Kidney epithelial cell (primary cell): ENCODE measurements at regions not wholly inside any gene's neighbourhood (a gene's known extent, or its start where the extent isn't known, plus 50 kb on each side); places are given as distances from the start of the nearest gene placed in this dataset.

ENCODE experiments used
- DNase-seq: peaks from one replicate; pipeline ENCODE4 v3.0.0-alpha.2; 2010; ENCODE audit warnings: low read depth
- H3K27me3 ChIP-seq: 2 replicates; pipeline ENCODE4 v1.6.0; 2011; ENCODE audit warnings: low read length; ENCODE audit not compliant: control insufficient read depth, insufficient read depth
- H3K36me3 ChIP-seq: 2 replicates; pipeline ENCODE4 v1.5.1; 2011; ENCODE audit warnings: low read length; ENCODE audit not compliant: control insufficient read depth, insufficient read depth
- H3K4me3 ChIP-seq: 2 replicates; pipeline ENCODE4 v1.5.1; 2011; ENCODE audit warnings: low read depth, mild to moderate bottlenecking, control low read depth, low read length
- TF ChIP-seq, protein P1 (sequence below): IDR thresholded peaks from 2 replicates; pipeline ENCODE4 v1.5.1; 2011; ENCODE audit warnings: mild to moderate bottlenecking, moderate library complexity, low read length, control low read depth, inconsistent platforms; ENCODE audit not compliant: insufficient read depth, poor library complexity, severe bottlenecking

DNA sequence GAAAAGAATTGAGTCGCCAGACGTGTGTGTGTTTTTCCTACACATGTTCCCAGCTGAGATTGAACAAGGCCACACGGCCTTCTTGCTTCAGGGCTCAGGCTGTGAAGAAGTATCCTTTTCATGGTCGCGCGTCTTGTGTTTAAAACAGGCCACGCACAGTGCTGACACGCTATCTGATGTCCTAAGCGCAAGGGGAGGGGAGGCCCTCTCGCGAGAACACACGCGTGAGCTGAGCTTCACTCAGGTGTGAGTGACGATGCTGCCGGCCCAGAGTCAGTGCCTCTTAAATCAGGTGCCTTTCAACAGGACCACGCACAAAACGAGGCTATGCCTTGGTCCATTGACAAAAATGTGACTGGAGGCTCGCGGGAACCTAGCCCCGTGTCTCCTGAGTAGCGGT, 103.7 kb downstream of the TEX29 start:
- DNase-seq, result no peak
- TF ChIP-seq, protein P1, sequence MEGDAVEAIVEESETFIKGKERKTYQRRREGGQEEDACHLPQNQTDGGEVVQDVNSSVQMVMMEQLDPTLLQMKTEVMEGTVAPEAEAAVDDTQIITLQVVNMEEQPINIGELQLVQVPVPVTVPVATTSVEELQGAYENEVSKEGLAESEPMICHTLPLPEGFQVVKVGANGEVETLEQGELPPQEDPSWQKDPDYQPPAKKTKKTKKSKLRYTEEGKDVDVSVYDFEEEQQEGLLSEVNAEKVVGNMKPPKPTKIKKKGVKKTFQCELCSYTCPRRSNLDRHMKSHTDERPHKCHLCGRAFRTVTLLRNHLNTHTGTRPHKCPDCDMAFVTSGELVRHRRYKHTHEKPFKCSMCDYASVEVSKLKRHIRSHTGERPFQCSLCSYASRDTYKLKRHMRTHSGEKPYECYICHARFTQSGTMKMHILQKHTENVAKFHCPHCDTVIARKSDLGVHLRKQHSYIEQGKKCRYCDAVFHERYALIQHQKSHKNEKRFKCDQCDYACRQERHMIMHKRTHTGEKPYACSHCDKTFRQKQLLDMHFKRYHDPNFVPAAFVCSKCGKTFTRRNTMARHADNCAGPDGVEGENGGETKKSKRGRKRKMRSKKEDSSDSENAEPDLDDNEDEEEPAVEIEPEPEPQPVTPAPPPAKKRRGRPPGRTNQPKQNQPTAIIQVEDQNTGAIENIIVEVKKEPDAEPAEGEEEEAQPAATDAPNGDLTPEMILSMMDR, result no peak

GRCh38 chr13:111425326-111425725, 104.9 kb downstream of the TEX29 start:
- H3K36me3 ChIP-seq, result no peaks in the 10 kb centered on the region
- H3K4me3 ChIP-seq, result no peak overlapping the region
- no peak for DNase-seq
- H3K27me3 ChIP-seq, result no peaks in the 10 kb centered on the region
- TF ChIP-seq, protein P1, result no peak

More for the DNA sequence above, 103.7 kb downstream of the TEX29 start:
- no peak overlapping the region for H3K4me3 ChIP-seq
- H3K36me3 ChIP-seq, result no peaks in the 10 kb centered on the region
- H3K27me3 ChIP-seq, result no peaks in the 10 kb centered on the region

GRCh38 chr13:111429064-111429558, 108.7 kb downstream of the TEX29 start:
- no peak overlapping the region for H3K4me3 ChIP-seq
- H3K36me3 ChIP-seq, result no peaks in the 10 kb centered on the region
- TF ChIP-seq, protein P1, result peak; percentile 63
- DNase-seq, result no peak
- H3K27me3 ChIP-seq, result no peaks in the 10 kb centered on the region

- TF ChIP-seq, protein P1, result no peak
- DNase-seq, result no peak
- H3K27me3 ChIP-seq, result no peaks in the 10 kb centered on the region
- H3K36me3 ChIP-seq, result no peaks in the 10 kb centered on the region
- H3K4me3 ChIP-seq, result no peak overlapping the region
These were observed 110.8 kb downstream of the TEX29 start for GRCh38 chr13:111431206-111431605.

DNA sequence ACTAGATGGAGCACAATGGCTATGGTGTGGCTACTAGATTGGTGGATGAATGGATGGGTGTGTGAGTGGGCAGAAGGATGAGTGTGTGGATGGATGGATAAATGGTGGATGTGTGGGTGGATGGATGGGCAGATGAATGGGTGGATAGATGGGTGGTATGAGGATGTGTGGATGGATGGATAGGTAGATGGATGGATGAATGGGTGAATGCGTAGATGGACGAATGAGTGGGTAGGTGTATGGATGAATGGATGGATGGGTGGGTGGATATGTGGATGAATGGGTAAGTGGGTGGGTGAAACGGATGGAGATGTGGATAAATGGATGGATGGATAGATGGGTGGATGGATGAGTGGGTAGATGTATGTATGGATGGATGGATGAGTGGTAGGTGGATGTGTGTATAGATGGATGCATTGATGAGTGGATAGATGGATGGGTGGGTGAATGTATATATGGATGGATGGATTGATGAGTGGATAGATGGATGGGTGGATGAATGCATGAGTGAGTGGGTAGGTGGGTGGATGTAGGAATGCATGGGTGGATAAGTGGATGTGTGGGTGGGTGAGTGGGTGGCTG, 114.2 kb downstream of the TEX29 start:
- Histone ChIP-seq H3K27me3 (no peaks in the 10 kb centered on the region), H3K4me3 (no peak overlapping the region), H3K36me3 (no peaks in the 10 kb centered on the region)
- no peak for DNase-seq
- TF ChIP-seq, protein P1, result no peak

DNA sequence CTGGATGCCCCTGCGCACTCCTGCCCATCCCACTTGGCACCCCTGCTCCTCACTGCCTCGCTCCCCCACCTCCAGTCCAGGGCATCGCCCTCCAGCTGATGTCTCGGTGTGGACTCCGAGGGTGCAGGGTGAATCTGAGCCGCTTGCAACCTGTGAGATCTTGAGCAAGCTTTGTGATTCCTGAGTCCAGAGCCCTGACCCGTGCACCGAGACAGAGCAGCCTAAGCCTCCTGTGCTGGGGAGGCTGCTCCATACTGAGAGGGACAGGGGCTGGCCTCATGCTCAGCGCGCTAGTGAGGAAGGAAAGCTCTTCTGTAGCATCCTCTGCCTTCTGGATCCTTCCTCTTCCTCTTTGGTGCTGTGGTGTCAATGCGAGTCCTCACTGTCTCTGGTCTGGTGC, 116.0 kb downstream of the TEX29 start:
- Histone ChIP-seq H3K4me3 (no peak overlapping the region), H3K27me3 (no peaks in the 10 kb centered on the region), H3K36me3 (no peaks in the 10 kb centered on the region)
- no peak for DNase-seq
- TF ChIP-seq, protein P1, result no peak
